WTC11 (cell line): ENCODE measurements at regions not wholly inside any gene's neighbourhood (a gene's known extent, or its start where the extent isn't known, plus 50 kb on each side); places are given as distances from the start of the nearest gene placed in this dataset.

ENCODE experiments used
- ATAC-seq: fragments of 200-7000 bp; cut with Tn5 transposase; 2 replicates; pipeline ENCODE4 v1.10.0; 2021; ENCODE audit warnings: mild to moderate bottlenecking, moderate library complexity
- CTCF ChIA-PET: fragments of 300-600 bp; sonication (Branson Sonifier 250); formaldehyde crosslinking; loops from one replicate; lab custom pipeline; 2021; ENCODE audit warnings: antibody characterized with exemption; lab: Charles Lee
- POLR2A ChIA-PET: fragments of 350-600 bp; sonication (Branson Sonifier 250); formaldehyde crosslinking; loops from one replicate; lab custom pipeline; 2021; ENCODE audit warnings: antibody characterized with exemption; lab: Charles Lee
- DNase-seq: peaks from one replicate; pipeline ENCODE4 v3.0.0; 2021; ENCODE audit warnings: low spot score
- H3K27ac Mint-ChIP-seq: 2 replicates; pipeline ENCODE4 v1.8.0; 2021; ENCODE audit warnings: mixed read lengths
- H3K27me3 Mint-ChIP-seq: 2 replicates; pipeline ENCODE4 v1.8.0; 2021; ENCODE audit warnings: low read depth, mild to moderate bottlenecking, moderate library complexity, mixed read lengths
- H3K36me3 Mint-ChIP-seq: 2 replicates; pipeline ENCODE4 v1.8.0; 2021; ENCODE audit warnings: mixed read lengths
- H3K4me1 Mint-ChIP-seq: 2 replicates; pipeline ENCODE4 v1.8.0; 2022; ENCODE audit warnings: mixed read lengths
- H3K4me3 Mint-ChIP-seq: 2 replicates; pipeline ENCODE4 v1.8.0; 2021; ENCODE audit warnings: mild to moderate bottlenecking, moderate library complexity, mixed read lengths
- H3K9me3 Mint-ChIP-seq: 2 replicates; pipeline ENCODE4 v1.8.0; 2021; ENCODE audit warnings: mixed read lengths
- ARID4B ChIP-seq: sonication (generic); formaldehyde crosslinking; IDR thresholded peaks from 2 replicates; pipeline ENCODE4 v1.8.0; 2023; ENCODE audit warnings: missing genetic modification reagents, mild to moderate bottlenecking, borderline replicate concordance
- ATF2 ChIP-seq: sonication (generic); formaldehyde crosslinking; IDR thresholded peaks from 2 replicates; pipeline ENCODE4 v1.8.1; 2022; ENCODE audit warnings: low read depth, missing genetic modification reagents, borderline replicate concordance
- CREB1 ChIP-seq: sonication (generic); formaldehyde crosslinking; IDR thresholded peaks from 2 replicates; pipeline ENCODE4 v1.8.0; 2023; ENCODE audit warnings: mild to moderate bottlenecking, missing genetic modification reagents
- GTF2I ChIP-seq: fragments of 250-450 bp; sonication (Bioruptor Pico); conservative IDR thresholded peaks from 2 replicates; pipeline ENCODE4 v1.4.0; 2021; ENCODE audit warnings: mild to moderate bottlenecking
- HMGXB4 ChIP-seq: sonication (generic); formaldehyde crosslinking; IDR thresholded peaks from 2 replicates; pipeline ENCODE4 v1.8.1; 2023; ENCODE audit warnings: mild to moderate bottlenecking, moderate library complexity, missing genetic modification reagents
- IRF2 ChIP-seq: sonication (generic); formaldehyde crosslinking; IDR thresholded peaks from 2 replicates; pipeline ENCODE4 v1.8.0; 2022; ENCODE audit warnings: low read depth, missing genetic modification reagents, borderline replicate concordance
- JAZF1 ChIP-seq: fragments of 250-450 bp; sonication (Bioruptor Pico); IDR thresholded peaks from 2 replicates; pipeline ENCODE4 v1.9.0; 2021; ENCODE audit warnings: moderate library complexity, mild to moderate bottlenecking, inconsistent platforms
- NR2C2 ChIP-seq: sonication (generic); formaldehyde crosslinking; IDR thresholded peaks from 2 replicates; pipeline ENCODE4 v1.8.0; 2022; ENCODE audit warnings: mild to moderate bottlenecking, missing genetic modification reagents
- NR3C1 ChIP-seq: sonication (generic); formaldehyde crosslinking; conservative IDR thresholded peaks from 2 replicates; pipeline ENCODE4 v1.8.1; 2023; ENCODE audit warnings: low read depth, mild to moderate bottlenecking, missing genetic modification reagents
- SMAD4 ChIP-seq: sonication (generic); formaldehyde crosslinking; IDR thresholded peaks from 2 replicates; pipeline ENCODE4 v1.8.0; 2022; ENCODE audit warnings: mild to moderate bottlenecking, missing genetic modification reagents
- SP1 ChIP-seq: sonication (generic); formaldehyde crosslinking; conservative IDR thresholded peaks from 2 replicates; pipeline ENCODE4 v1.8.1; 2022; ENCODE audit warnings: missing genetic modification reagents
- STAT6 ChIP-seq: sonication (generic); formaldehyde crosslinking; conservative IDR thresholded peaks from 2 replicates; pipeline ENCODE4 v1.8.1; 2023; ENCODE audit warnings: mild to moderate bottlenecking, low read depth, missing genetic modification reagents, moderate library complexity
- ZNF138 ChIP-seq: sonication (generic); formaldehyde crosslinking; conservative IDR thresholded peaks from 2 replicates; pipeline ENCODE4 v1.8.1; 2022; ENCODE audit warnings: mild to moderate bottlenecking, moderate library complexity, missing genetic modification reagents
- ZNF281 ChIP-seq: sonication (generic); formaldehyde crosslinking; IDR thresholded peaks from 2 replicates; pipeline ENCODE4 v1.8.0; 2023; ENCODE audit warnings: mild to moderate bottlenecking, missing genetic modification reagents

- TF ChIP-seq ARID4B (CRISPR knock-in tag) (no peak), HMGXB4 (CRISPR knock-in tag) (no peak)
Observed at GRCh38 chr22:27163162-27164137, 506.1 kb downstream of the MIAT start (continued).

- no peak for DNase-seq
- TF ChIP-seq SMAD4 (no peak), ATF2 (CRISPR knock-in tag) (no peak), ZNF138 (CRISPR knock-in tag) (no peak), GTF2I (CRISPR knock-in tag) (no peak), SP1 (CRISPR knock-in tag) (no peak), STAT6 (no peak)
- H3K27me3 Mint-ChIP-seq, result peaks cover 16% of the 10 kb centered on the region
- POLR2A ChIA-PET, result no interaction called here
- H3K9me3 Mint-ChIP-seq, result no peaks in the 10 kb centered on the region
- H3K36me3 Mint-ChIP-seq, result no peaks in the 10 kb centered on the region
- H3K4me3 Mint-ChIP-seq, result no peak overlapping the region
- peaks cover 6% of the 10 kb centered on the region for H3K4me1 Mint-ChIP-seq
- no peak overlapping the region for H3K27ac Mint-ChIP-seq
- no peak for ATAC-seq
- CTCF ChIA-PET, result interaction anchor here (0.8 kb wide), 1 partner anchor 14 kb away, joined by 3 read pairs; no protein-coding TSS in a partner anchor
Observed at GRCh38 chr22:27164781-27165503, 507.6 kb downstream of the MIAT start.

- DNase-seq, result no peak
- H3K4me3 Mint-ChIP-seq, result no peak overlapping the region
- peaks cover 11% of the 10 kb centered on the region for H3K4me1 Mint-ChIP-seq
- H3K9me3 Mint-ChIP-seq, result no peaks in the 10 kb centered on the region
- H3K27ac Mint-ChIP-seq, result no peak overlapping the region
- ChIA-PET POLR2A (no interaction called here), CTCF (no interaction called here)
- no peaks in the 10 kb centered on the region for H3K36me3 Mint-ChIP-seq
- no peak for ATAC-seq
- H3K27me3 Mint-ChIP-seq, result peaks cover 6% of the 10 kb centered on the region; the same call in 1 of the 2 replicates
- TF ChIP-seq NR3C1 (CRISPR knock-in tag) (no peak), IRF2 (CRISPR knock-in tag) (no peak), STAT6 (no peak), NR2C2 (no peak), ZNF281 (CRISPR knock-in tag) (no peak), CREB1 (CRISPR knock-in tag) (no peak), JAZF1 (no peak)
Observed at GRCh38 chr22:27168681-27169080, 511.3 kb downstream of the MIAT start.
